Vagina (tissue), 2 donors: ENCODE measurements at regions not wholly inside any gene's neighbourhood (a gene's known extent, or its start where the extent isn't known, plus 50 kb on each side); places are given as distances from the start of the nearest gene placed in this dataset.

Source experiments
- DNase-seq, 2 donors: peaks; one replicate each; pipeline ENCODE4 v3.0.0-alpha.2; 2017; ENCODE audit errors: extremely low spot score in 2 of 2
- H3K27ac ChIP-seq: fragments of 200-600 bp; sonication (generic); one replicate; pipeline ENCODE4 v1.5.1; 2019
- H3K27me3 ChIP-seq: fragments of 200-600 bp; sonication (generic); one replicate; pipeline ENCODE4 v1.5.1; 2019
- H3K36me3 ChIP-seq, 2 donors: fragments of 200-600 bp; sonication (generic); one replicate each; pipeline ENCODE4 v1.5.1; 2017 to 2019
- H3K4me1 ChIP-seq: fragments of 200-600 bp; sonication (generic); one replicate; pipeline ENCODE4 v1.5.1; 2019
- H3K4me3 ChIP-seq, 2 donors: fragments of 200-600 bp; sonication (generic); 1 replicate in 1 of 2; 2 replicates in 1 of 2; pipeline ENCODE4 v1.5.1; 2016 to 2019
- H3K9me3 ChIP-seq: fragments of 200-600 bp; sonication (generic); one replicate; pipeline ENCODE4 v1.5.1; 2019
- POLR2A ChIP-seq, 2 donors: fragments of 450-650 bp; IDR thresholded peaks; one replicate each; pipeline ENCODE4 v1.6.1; 2017; ENCODE audit warnings: antibody characterized with exemption in 2 of 2, mild to moderate bottlenecking in 2 of 2, moderate library complexity in 2 of 2
- POLR2AphosphoS5 ChIP-seq, 2 donors: sonication (generic); formaldehyde crosslinking; IDR thresholded peaks; one replicate each; pipeline ENCODE4 v1.9.0; 2017; ENCODE audit warnings: antibody characterized with exemption in 2 of 2, mild to moderate bottlenecking in 2 of 2, low read depth in 1 of 2; ENCODE audit not compliant: insufficient read depth in 1 of 2
- intact Hi-C: fragments of 100-400 bp; cut with DNase I; formaldehyde crosslinking; loops from one replicate; pipeline ENCODE4 v1.15.1; 2023
- TF ChIP-seq, protein P1 (sequence below), 3 experiments: fragments of 450-650 bp in 2 of 3; fragments of 200-600 bp in 1 of 3; sonication (generic) in 1 of 3; IDR thresholded peaks; one replicate each; pipeline ENCODE4 v1.5.1; 2017 to 2019; ENCODE audit warnings: antibody characterized with exemption in 3 of 3, mild to moderate bottlenecking in 2 of 3, moderate library complexity in 2 of 3

DNA sequence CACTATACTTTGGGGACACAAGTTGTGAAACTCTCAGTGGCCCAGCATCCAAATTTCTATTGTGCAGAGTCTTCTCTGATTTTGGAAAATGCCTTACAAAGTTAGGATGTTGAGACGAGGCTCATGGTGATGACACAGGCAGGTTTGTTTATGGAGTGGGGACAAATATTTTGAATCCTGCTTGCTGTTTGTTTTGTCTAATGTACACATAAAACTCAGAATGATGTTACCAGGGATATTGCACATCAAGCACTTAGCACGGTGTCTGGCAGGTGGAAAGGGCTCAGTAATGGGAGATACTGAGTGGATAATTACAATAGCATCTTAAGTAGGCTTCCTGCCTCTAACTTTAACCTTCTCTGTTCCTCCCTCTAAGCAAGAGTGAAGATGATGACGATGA lies 628.9 kb upstream of the TBX3 start:
- no peak for DNase-seq
- TF ChIP-seq, protein P1, sequence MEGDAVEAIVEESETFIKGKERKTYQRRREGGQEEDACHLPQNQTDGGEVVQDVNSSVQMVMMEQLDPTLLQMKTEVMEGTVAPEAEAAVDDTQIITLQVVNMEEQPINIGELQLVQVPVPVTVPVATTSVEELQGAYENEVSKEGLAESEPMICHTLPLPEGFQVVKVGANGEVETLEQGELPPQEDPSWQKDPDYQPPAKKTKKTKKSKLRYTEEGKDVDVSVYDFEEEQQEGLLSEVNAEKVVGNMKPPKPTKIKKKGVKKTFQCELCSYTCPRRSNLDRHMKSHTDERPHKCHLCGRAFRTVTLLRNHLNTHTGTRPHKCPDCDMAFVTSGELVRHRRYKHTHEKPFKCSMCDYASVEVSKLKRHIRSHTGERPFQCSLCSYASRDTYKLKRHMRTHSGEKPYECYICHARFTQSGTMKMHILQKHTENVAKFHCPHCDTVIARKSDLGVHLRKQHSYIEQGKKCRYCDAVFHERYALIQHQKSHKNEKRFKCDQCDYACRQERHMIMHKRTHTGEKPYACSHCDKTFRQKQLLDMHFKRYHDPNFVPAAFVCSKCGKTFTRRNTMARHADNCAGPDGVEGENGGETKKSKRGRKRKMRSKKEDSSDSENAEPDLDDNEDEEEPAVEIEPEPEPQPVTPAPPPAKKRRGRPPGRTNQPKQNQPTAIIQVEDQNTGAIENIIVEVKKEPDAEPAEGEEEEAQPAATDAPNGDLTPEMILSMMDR (IDR thresholded peaks at IDR 0.05) = no peak
- no peak for TF ChIP-seq POLR2A (IDR thresholded peaks at IDR 0.05)
- TF ChIP-seq POLR2AphosphoS5 (IDR thresholded peaks at IDR 0.05; ENCODE audit: insufficient read depth in 1 of 2, low read depth in 1 of 2) = no peak
- Histone ChIP-seq H3K9me3 (no peaks in the 10 kb centered on the region), H3K27me3 (no peaks in the 10 kb centered on the region), H3K36me3 (no peaks in the 10 kb centered on the region), H3K27ac (no peak overlapping the region), H3K4me3 (no peak overlapping the region), H3K4me1 (no peaks in the 10 kb centered on the region)
- intact Hi-C loops = no loop called here

DNA sequence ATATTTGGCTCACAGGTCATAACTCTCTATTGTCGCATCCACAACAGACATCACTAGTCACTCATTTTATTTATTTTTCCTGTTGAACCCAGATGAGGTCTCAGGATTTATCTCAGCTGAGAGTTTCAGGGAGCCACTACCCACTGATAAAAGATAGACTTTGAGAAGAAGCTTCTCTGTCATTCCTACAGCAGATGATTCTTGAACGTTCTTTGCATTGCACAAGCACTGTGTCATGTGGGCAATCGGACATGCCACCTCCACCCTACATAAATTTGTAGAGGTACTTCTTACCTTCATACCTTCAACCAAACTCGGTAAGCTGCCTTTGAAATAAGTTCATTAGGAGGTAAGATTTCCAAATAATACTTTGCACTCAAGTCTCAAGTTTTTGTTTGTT lies 627.9 kb upstream of the TBX3 start:
- H3K4me3 ChIP-seq = no peak overlapping the region
- intact Hi-C loops = no loop called here
- H3K36me3 ChIP-seq = no peaks in the 10 kb centered on the region
- H3K9me3 ChIP-seq = no peaks in the 10 kb centered on the region
- H3K27me3 ChIP-seq = no peaks in the 10 kb centered on the region
- DNase-seq = no peak
- no peaks in the 10 kb centered on the region for H3K4me1 ChIP-seq
- no peak for TF ChIP-seq POLR2A (IDR thresholded peaks at IDR 0.05)
- no peak for TF ChIP-seq POLR2AphosphoS5 (IDR thresholded peaks at IDR 0.05; ENCODE audit: insufficient read depth in 1 of 2, low read depth in 1 of 2)
- TF ChIP-seq, protein P1 (IDR thresholded peaks at IDR 0.05) = no peak
- H3K27ac ChIP-seq = no peak overlapping the region

DNA sequence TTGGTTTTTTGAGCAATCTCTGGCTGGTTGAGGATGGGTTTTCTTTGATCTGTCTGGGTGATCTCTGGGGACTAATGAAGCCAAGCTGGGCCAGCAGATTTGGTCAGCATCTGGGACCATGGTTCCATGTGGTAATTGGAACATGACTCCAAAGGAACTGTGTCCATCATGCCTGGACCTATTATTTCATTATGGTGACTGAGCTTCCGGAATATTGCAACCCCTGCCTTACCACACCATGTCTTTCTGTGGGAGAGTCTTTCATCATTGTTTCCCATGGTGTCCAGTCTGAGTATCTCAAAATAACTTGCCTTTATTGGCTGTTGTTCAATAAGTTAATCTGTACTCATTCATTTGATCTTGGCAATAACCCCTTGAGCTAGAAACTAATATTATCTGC lies 624.9 kb upstream of the TBX3 start:
- DNase-seq = no peak
- no peaks in the 10 kb centered on the region for H3K27me3 ChIP-seq
- TF ChIP-seq POLR2AphosphoS5 (IDR thresholded peaks at IDR 0.05; ENCODE audit: insufficient read depth in 1 of 2, low read depth in 1 of 2) = no peak
- TF ChIP-seq POLR2A (IDR thresholded peaks at IDR 0.05) = no peak
- TF ChIP-seq, protein P1 (IDR thresholded peaks at IDR 0.05) = no peak
- no peaks in the 10 kb centered on the region for H3K9me3 ChIP-seq
- no peaks in the 10 kb centered on the region for H3K36me3 ChIP-seq
- H3K4me1 ChIP-seq = peaks cover 4% of the 10 kb centered on the region
- H3K27ac ChIP-seq = no peak overlapping the region
- no peak overlapping the region for H3K4me3 ChIP-seq
- intact Hi-C loops = no loop called here

DNA sequence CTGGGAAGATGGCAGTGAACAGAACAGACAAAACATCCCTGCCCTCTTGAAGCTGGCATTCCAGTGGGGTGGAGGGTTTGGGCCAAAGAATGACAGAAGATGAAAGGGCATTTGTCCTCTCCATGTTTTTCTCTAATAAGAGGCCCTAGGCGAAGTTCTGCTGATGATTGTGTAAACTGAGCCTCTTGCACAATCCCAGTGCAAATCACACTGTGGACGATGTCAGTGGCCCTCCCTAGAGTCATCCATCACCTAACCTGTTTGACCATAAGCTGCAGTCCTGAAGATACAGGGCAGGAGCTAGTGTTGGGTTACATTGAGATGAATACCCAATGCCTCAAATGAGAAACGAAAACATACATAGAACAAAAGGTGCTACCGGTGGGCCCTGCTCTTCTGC lies 622.4 kb upstream of the TBX3 start:
- DNase-seq = no peak
- H3K36me3 ChIP-seq = no peaks in the 10 kb centered on the region
- no peaks in the 10 kb centered on the region for H3K27me3 ChIP-seq
- H3K27ac ChIP-seq = no peak overlapping the region
- no peak overlapping the region for H3K4me3 ChIP-seq
- H3K9me3 ChIP-seq = no peaks in the 10 kb centered on the region
- intact Hi-C loops = no loop called here
- H3K4me1 ChIP-seq = peaks cover 12% of the 10 kb centered on the region
- no peak for TF ChIP-seq POLR2A (IDR thresholded peaks at IDR 0.05)
- TF ChIP-seq, protein P1 (IDR thresholded peaks at IDR 0.05) = no peak
- no peak for TF ChIP-seq POLR2AphosphoS5 (IDR thresholded peaks at IDR 0.05; ENCODE audit: insufficient read depth in 1 of 2, low read depth in 1 of 2)

DNA sequence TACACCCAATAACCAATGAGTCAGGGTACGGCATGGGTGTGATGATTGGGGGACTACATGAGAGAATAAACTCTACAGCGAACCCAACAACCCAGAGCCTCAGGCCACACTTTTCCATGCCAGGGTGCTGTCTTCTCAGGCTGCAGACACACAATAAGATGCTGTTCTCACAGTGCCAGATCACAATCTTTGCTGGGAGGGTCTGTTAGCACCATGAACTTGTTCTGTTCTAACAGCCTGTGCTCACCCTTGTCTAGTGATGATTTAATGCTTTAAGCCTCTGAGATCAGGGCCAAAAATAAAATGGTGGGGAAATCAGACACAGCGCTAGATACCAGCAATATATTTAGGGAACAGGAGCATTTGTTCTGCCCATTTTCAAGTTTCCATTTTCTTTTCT lies 621.9 kb upstream of the TBX3 start:
- no peaks in the 10 kb centered on the region for H3K9me3 ChIP-seq
- TF ChIP-seq POLR2A (IDR thresholded peaks at IDR 0.05) (no peak), POLR2AphosphoS5 (IDR thresholded peaks at IDR 0.05; ENCODE audit: insufficient read depth in 1 of 2, low read depth in 1 of 2) (no peak)
- TF ChIP-seq, protein P1 (IDR thresholded peaks at IDR 0.05) = no peak
- no peak overlapping the region for H3K4me3 ChIP-seq
- peaks cover 12% of the 10 kb centered on the region for H3K4me1 ChIP-seq
- intact Hi-C loops = no loop called here
- no peaks in the 10 kb centered on the region for H3K36me3 ChIP-seq
- no peaks in the 10 kb centered on the region for H3K27me3 ChIP-seq
- DNase-seq = no peak
- H3K27ac ChIP-seq = no peak overlapping the region
